NT2/D1 (cell line): ENCODE measurements at regions not wholly inside any gene's neighbourhood (a gene's known extent, or its start where the extent isn't known, plus 50 kb on each side); places are given as distances from the start of the nearest gene placed in this dataset.

Experiments
- SUZ12 ChIP-seq: IDR thresholded peaks from 2 replicates; pipeline ENCODE4 v1.6.1; 2011; ENCODE audit not compliant: insufficient read length, insufficient read depth; ENCODE audit errors: extremely low read depth
- ZNF274 ChIP-seq: IDR thresholded peaks from 2 replicates; pipeline ENCODE4 v1.6.1; 2011; ENCODE audit warnings: mild to moderate bottlenecking, low read depth, low read length

- TF ChIP-seq SUZ12 (no peak), ZNF274 (no peak)
Observed at GRCh38 chr3:18618723-18619122, 193.6 kb upstream of the SATB1 start.
